K562 (cell line): ENCODE measurements at regions not wholly inside any gene's neighbourhood (a gene's known extent, or its start where the extent isn't known, plus 50 kb on each side); places are given as distances from the start of the nearest gene placed in this dataset.

Experiments used
- ATAC-seq: fragments of 200-7000 bp; cut with Tn5 transposase; 3 replicates; pipeline ENCODE4 v1.9.1; 2020; ENCODE audit warnings: moderate library complexity
- BruUV-seq: library from RNA; stranded (reverse); fragments of 400-500 nt; replicated peaks from 2 replicates; lab custom pipeline; 2021; lab: Mats Ljungman, UMichigan
- CTCF ChIA-PET: fragments of 300-600 bp; formaldehyde crosslinking; extraction: SDS; loops from one replicate; lab custom pipeline; 2021; ENCODE audit warnings: low intra/inter-chr PET ratio; lab: Yijun Ruan, JAX
- POLR2A ChIA-PET: fragments of 300-600, 350-650 bp; sonication (Branson Sonifier 250); formaldehyde crosslinking; extraction: SDS; loops from one replicate; lab custom pipeline; 2021; ENCODE audit warnings: antibody characterized with exemption, inconsistent platforms; lab: Yijun Ruan, JAX
- DNase-seq, 4 experiments: peaks; one replicate each; pipeline versions ENCODE4 v3.0.0 to v3.0.0-alpha.2; 2011 to 2018; ENCODE audit warnings: low spot score in 3 of 4, mixed read lengths in 3 of 4; ENCODE audit errors: extremely low read depth in 1 of 4
- FAIRE-seq: peaks from 2 replicates; lab custom pipeline; 2011; peaks lifted over from hg19 to GRCh38; lab: Jason Lieb, UNC
- H2AFZ ChIP-seq: 2 replicates; pipeline ENCODE4 v1.6.0; 2011; ENCODE audit warnings: low read depth, low read length, control low read depth, inconsistent platforms
- H3K27ac ChIP-seq: fragments of 200-600 bp; 3 replicates; pipeline ENCODE4 v1.8.0; 2011; ENCODE audit warnings: low read depth, mild to moderate bottlenecking, control low read depth, inconsistent platforms, low read length, moderate library complexity, mixed read lengths; ENCODE audit errors: extremely low read depth
- H3K27me3 ChIP-seq, 2 experiments: fragments of 300-600 bp in 1 of 2; 2 replicates in 1 of 2; 3 replicates in 1 of 2; pipeline versions ENCODE4 v1.6.0 to v1.8.0; 2011; ENCODE audit warnings: inconsistent platforms in 2 of 2, low read length in 2 of 2, mild to moderate bottlenecking in 1 of 2, mixed read lengths in 1 of 2, moderate library complexity in 1 of 2; ENCODE audit not compliant: control insufficient read depth in 2 of 2, insufficient read depth in 2 of 2
- H3K36me3 ChIP-seq: fragments of 300-600 bp; 3 replicates; pipeline ENCODE4 v1.8.0; 2011; ENCODE audit warnings: mild to moderate bottlenecking, low read length, inconsistent platforms; ENCODE audit not compliant: control insufficient read depth, insufficient read depth
- H3K4me1 ChIP-seq, 2 experiments: fragments of 200-600 bp in 1 of 2; replicated peaks in 1 of 2; 2 replicates in 1 of 2; 3 replicates in 1 of 2; pipeline versions ENCODE4 v1.5.1 to v1.8.0; 2011; ENCODE audit warnings: inconsistent platforms in 2 of 2, low read length in 2 of 2, mild to moderate bottlenecking in 1 of 2, mixed read lengths in 1 of 2, moderate library complexity in 1 of 2; ENCODE audit not compliant: control insufficient read depth in 2 of 2, insufficient read depth in 2 of 2
- H3K4me2 ChIP-seq: 2 replicates; pipeline ENCODE4 v1.6.1; 2011; ENCODE audit warnings: low read length, control low read depth, inconsistent platforms, mixed read lengths; ENCODE audit not compliant: insufficient read depth
- H3K4me3 ChIP-seq: fragments of 200-600 bp; sonication (generic), shearing (Covaris generic); 2 replicates; pipeline ENCODE4 v1.5.1; 2016; ENCODE audit warnings: control low read depth, inconsistent platforms
- H3K79me2 ChIP-seq: fragments of 200-600 bp; 3 replicates; pipeline ENCODE4 v1.8.0; 2011; ENCODE audit warnings: low read length, inconsistent platforms; ENCODE audit not compliant: control insufficient read depth, insufficient read depth
- H3K9ac ChIP-seq, 2 experiments: 2 replicates each; pipeline versions ENCODE4 v1.6.0 to v1.6.1; 2011; ENCODE audit warnings: low read depth in 2 of 2, low read length in 2 of 2, control low read depth in 1 of 2, inconsistent platforms in 1 of 2, mild to moderate bottlenecking in 1 of 2, mixed read lengths in 1 of 2; ENCODE audit not compliant: insufficient read depth in 1 of 2
- H3K9me1 ChIP-seq: one replicate; pipeline ENCODE4 v1.6.0; 2011; ENCODE audit warnings: inconsistent platforms, mild to moderate bottlenecking, low read length, moderate library complexity; ENCODE audit not compliant: control insufficient read depth, insufficient read depth
- H3K9me3 ChIP-seq: replicated peaks from 2 replicates; pipeline ENCODE4 v1.5.1; 2011; ENCODE audit warnings: low read depth, low read length, inconsistent platforms; ENCODE audit not compliant: control insufficient read depth, insufficient read depth
- H4K20me1 ChIP-seq: replicated peaks from 2 replicates; pipeline ENCODE4 v1.6.1; 2011; ENCODE audit warnings: low read length, inconsistent platforms, mixed read lengths; ENCODE audit not compliant: control insufficient read depth, insufficient read depth
- HDAC2 ChIP-seq: fragments of 450-650 bp; IDR thresholded peaks from 2 replicates; pipeline ENCODE4 v1.6.1; 2016; ENCODE audit warnings: mild to moderate bottlenecking
- KLF6 ChIP-seq: fragments of 250-450 bp; sonication (Bioruptor Pico); IDR thresholded peaks from 2 replicates; pipeline ENCODE4 v1.4.0; 2020; ENCODE audit warnings: mild to moderate bottlenecking, moderate library complexity, borderline replicate concordance
- RHOXF2B ChIP-seq: fragments of 250-450 bp; sonication (Bioruptor Pico); conservative IDR thresholded peaks from 2 replicates; pipeline ENCODE4 v1.5.1; 2021
- SMARCB1 ChIP-seq: IDR thresholded peaks from 2 replicates; pipeline ENCODE4 v1.6.1; 2011; ENCODE audit warnings: improper control_type of control experiment, low read depth; ENCODE audit not compliant: insufficient read length
- TCF7L2 ChIP-seq: fragments of 150-350 bp; IDR thresholded peaks from 2 replicates; pipeline ENCODE4 v1.6.1; 2016; ENCODE audit warnings: low read depth, mild to moderate bottlenecking, low read length, moderate library complexity
- ZBTB8A ChIP-seq: fragments of 450-650 bp; IDR thresholded peaks from 2 replicates; pipeline ENCODE4 v1.6.1; 2018; ENCODE audit warnings: mild to moderate bottlenecking, moderate library complexity; ENCODE audit not compliant: partially characterized antibody
- ZNF655 ChIP-seq: fragments of 250-450 bp; sonication (Bioruptor Pico); IDR thresholded peaks from 2 replicates; pipeline ENCODE4 v1.5.0; 2021
- WGBS: fragments of 100-300 bp; shearing (Covaris generic); methylation state at CpG from one replicate; pipeline ENCODE4 v1.1.6; 2016; ENCODE audit warnings: low coverage, mixed read lengths; ENCODE audit not compliant: insufficient coverage; ENCODE audit errors: missing lambda C conversion rate; 5-methylcytosine and 5-hydroxymethylcytosine counted together
- in situ Hi-C: fragments of 300-500 bp; cut with MboI; formaldehyde crosslinking; loops from 4 replicates; pipeline ENCODE4 v1.15.0; 2018; ENCODE audit warnings: inconsistent platforms, mixed read lengths
- intact Hi-C: fragments of 100-400 bp; cut with micrococcal nuclease; formaldehyde crosslinking; loops from 2 replicates; pipeline ENCODE4 v1.14.2; 2022

GRCh38 chr12:126457776-126458175, 1392.5 kb downstream of the AACS start:
- H3K79me2 ChIP-seq: no peaks in the 10 kb centered on the region
- in situ Hi-C loops (no loop called here), intact Hi-C loops (no loop called here)
- H3K27ac ChIP-seq: no peak overlapping the region
- H3K9me3 ChIP-seq: no peaks in the 10 kb centered on the region
- ChIA-PET CTCF (no interaction called here), POLR2A (no interaction called here)
- no peaks in the 10 kb centered on the region for H3K9me1 ChIP-seq
- no peaks in the 10 kb centered on the region for H4K20me1 ChIP-seq
- H3K4me2 ChIP-seq: no peak overlapping the region
- H3K4me3 ChIP-seq: no peak overlapping the region
- no peak for ATAC-seq
- H3K27me3 ChIP-seq: no peaks in the 10 kb centered on the region
- H3K9ac ChIP-seq: no peak overlapping the region
- DNase-seq: no peak
- no peaks in the 10 kb centered on the region for H3K4me1 ChIP-seq
- TF ChIP-seq TCF7L2 (no peak), SMARCB1 (no peak), KLF6 (CRISPR knock-in tag) (no peak), ZNF655 (no peak), HDAC2 (no peak), RHOXF2B (CRISPR knock-in tag) (no peak), ZBTB8A (no peak)
- FAIRE-seq: no peak
- no peak overlapping the region for H2AFZ ChIP-seq
- no TSS peak for BruUV-seq
- no peaks in the 10 kb centered on the region for H3K36me3 ChIP-seq
- WGBS: 0% methylated on average over 13 of the region's 13 CpGs
